ENCODE measurements at regions not wholly inside any gene's neighbourhood (a gene's known extent, or its start where the extent isn't known, plus 50 kb on each side); places are given as distances from the start of the nearest gene placed in this dataset.

GRCh38 chr13:59348617-59349016, 815.1 kb downstream of the DIAPH3 start:
- H3K4me2 ChIP-seq (ENCODE audit: low read length) = no peak overlapping the region
- no peaks in the 10 kb centered on the region for H3K79me2 ChIP-seq (ENCODE audit: control insufficient read depth, low read length)
- no peaks in the 10 kb centered on the region for H3K36me3 ChIP-seq (ENCODE audit: control insufficient read depth, low read length)
- H3K27ac ChIP-seq (ENCODE audit: low read depth, low read length) = no peak overlapping the region
- H3K9me3 ChIP-seq (ENCODE audit: control insufficient read depth, insufficient read depth, low read length) = no peaks in the 10 kb centered on the region
- no peaks in the 10 kb centered on the region for H3K9me2 ChIP-seq (replicated peaks; ENCODE audit: control insufficient read depth, low read length)
- H3K27me3 ChIP-seq (ENCODE audit: control insufficient read depth, low read length) = no peaks in the 10 kb centered on the region
- H3K4me1 ChIP-seq (ENCODE audit: control insufficient read depth, low read length) = no peaks in the 10 kb centered on the region
- H3F3A ChIP-seq (ENCODE audit: control insufficient read depth, insufficient read depth) = no peaks in the 10 kb centered on the region
- H3K4me3 ChIP-seq (ENCODE audit: low read length) = no peak overlapping the region
- no peaks in the 10 kb centered on the region for H4K20me1 ChIP-seq (ENCODE audit: control insufficient read depth, insufficient read depth, low read depth, low read length)
- TF ChIP-seq CTCF (IDR thresholded peaks at IDR 0.05; ENCODE audit: low read depth, low read length, poor library complexity, severe bottlenecking) (no peak), EZH2phosphoT487 (IDR thresholded peaks at IDR 0.05; ENCODE audit: borderline replicate concordance, low read length) (no peak)

DNA sequence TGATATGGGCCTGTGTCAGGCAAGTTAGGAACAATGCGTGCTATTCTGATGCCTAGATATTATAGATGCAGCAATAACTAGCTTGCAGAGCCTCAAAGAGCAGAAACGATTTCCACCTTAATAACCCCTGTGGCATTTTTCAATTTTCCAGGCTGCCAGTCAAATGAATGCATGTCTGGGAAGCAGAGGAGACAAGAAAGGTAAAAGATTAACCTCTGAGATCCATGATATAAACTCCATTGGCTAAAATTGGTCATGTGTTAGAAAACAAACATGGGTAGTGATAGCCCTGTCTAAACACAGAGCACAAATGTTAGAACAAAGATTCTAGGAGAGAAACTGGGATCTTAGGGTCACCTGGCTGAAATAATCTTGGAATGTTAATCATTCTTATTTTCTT, 811.1 kb downstream of the DIAPH3 start:
- H3K4me3 ChIP-seq (ENCODE audit: low read length) = no peak overlapping the region
- H3K9me2 ChIP-seq (replicated peaks; ENCODE audit: control insufficient read depth, low read length) = no peaks in the 10 kb centered on the region
- no peaks in the 10 kb centered on the region for H3K9me3 ChIP-seq (ENCODE audit: control insufficient read depth, insufficient read depth, low read length)
- H4K20me1 ChIP-seq (ENCODE audit: control insufficient read depth, insufficient read depth, low read depth, low read length) = no peaks in the 10 kb centered on the region
- H3K4me1 ChIP-seq (ENCODE audit: control insufficient read depth, low read length) = no peaks in the 10 kb centered on the region
- no peak overlapping the region for H3K4me2 ChIP-seq (ENCODE audit: low read length)
- H3K27ac ChIP-seq (ENCODE audit: low read depth, low read length) = no peak overlapping the region
- no peaks in the 10 kb centered on the region for H3K27me3 ChIP-seq (ENCODE audit: control insufficient read depth, low read length)
- no peaks in the 10 kb centered on the region for H3K36me3 ChIP-seq (ENCODE audit: control insufficient read depth, low read length)
- H3K79me2 ChIP-seq (ENCODE audit: control insufficient read depth, low read length) = no peaks in the 10 kb centered on the region
- no peak for TF ChIP-seq EZH2phosphoT487 (IDR thresholded peaks at IDR 0.05; ENCODE audit: borderline replicate concordance, low read length)
- TF ChIP-seq CTCF (IDR thresholded peaks at IDR 0.05; ENCODE audit: low read depth, low read length, poor library complexity, severe bottlenecking) = no peak
- H3F3A ChIP-seq (ENCODE audit: control insufficient read depth, insufficient read depth) = no peaks in the 10 kb centered on the region

DNA sequence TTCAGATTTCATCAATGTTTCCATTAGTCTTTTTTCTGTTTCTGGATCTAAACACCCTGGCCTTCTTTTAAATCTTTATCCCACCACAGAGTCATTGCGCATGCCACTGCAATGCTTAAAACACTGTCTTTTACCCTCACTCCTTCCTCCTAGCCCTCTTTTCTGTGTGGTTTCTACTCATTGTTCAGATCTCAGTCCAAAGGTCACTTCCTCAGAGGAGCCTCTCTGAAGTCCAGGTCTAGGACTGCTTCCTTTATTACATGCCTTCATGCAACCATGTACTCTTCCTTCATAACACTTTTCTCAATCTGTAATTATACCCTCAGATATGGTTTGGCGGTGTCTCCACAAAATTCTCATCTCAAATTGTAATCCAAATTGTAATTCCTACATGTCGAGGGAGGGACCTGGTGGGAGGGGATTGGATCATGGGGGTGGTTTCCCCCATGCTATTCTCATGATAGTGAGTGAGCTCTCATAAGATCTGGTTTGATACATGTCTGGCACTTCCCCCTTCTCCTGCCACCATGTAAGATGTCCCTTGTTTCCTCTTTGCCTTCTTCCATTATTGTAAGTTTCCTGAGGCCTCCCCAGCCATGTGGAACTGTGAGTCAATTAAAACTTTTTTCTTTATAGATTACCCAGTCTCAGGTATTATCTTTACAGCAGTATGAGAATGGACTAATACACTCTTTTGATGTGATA, 808.9 kb downstream of the DIAPH3 start:
- no peak for TF ChIP-seq CTCF (IDR thresholded peaks at IDR 0.05; ENCODE audit: low read depth, low read length, poor library complexity, severe bottlenecking)
- no peak for TF ChIP-seq EZH2phosphoT487 (IDR thresholded peaks at IDR 0.05; ENCODE audit: borderline replicate concordance, low read length)

More for the DNA sequence above, 808.9 kb downstream of the DIAPH3 start:
- Histone ChIP-seq H3K4me1 (ENCODE audit: control insufficient read depth, low read length) (no peaks in the 10 kb centered on the region), H3K4me3 (ENCODE audit: low read length) (no peak overlapping the region), H3K27ac (ENCODE audit: low read depth, low read length) (no peak overlapping the region), H3K36me3 (ENCODE audit: control insufficient read depth, low read length) (no peaks in the 10 kb centered on the region), H3K4me2 (ENCODE audit: low read length) (no peak overlapping the region), H3K9me2 (replicated peaks; ENCODE audit: control insufficient read depth, low read length) (no peaks in the 10 kb centered on the region), H3K27me3 (ENCODE audit: control insufficient read depth, low read length) (no peaks in the 10 kb centered on the region), H3K79me2 (ENCODE audit: control insufficient read depth, low read length) (no peaks in the 10 kb centered on the region), H4K20me1 (ENCODE audit: control insufficient read depth, insufficient read depth, low read depth, low read length) (no peaks in the 10 kb centered on the region), H3K9me3 (ENCODE audit: control insufficient read depth, insufficient read depth, low read length) (no peaks in the 10 kb centered on the region), H3F3A (ENCODE audit: control insufficient read depth, insufficient read depth) (no peaks in the 10 kb centered on the region)

Data from DOHH2 (cell line).